Left hindlimb (tissue), 1 donor: ENCODE measurements at regions not wholly inside any gene's neighbourhood (a gene's known extent, or its start where the extent isn't known, plus 50 kb on each side); places are given as distances from the start of the nearest gene placed in this dataset.
"Not testable (repeated sequence)": the region's sequence is repeated elsewhere in the genome, so short reads cannot be mapped to it uniquely, and the experiment has no call there.

Source experiments
- DNase-seq: peaks from one replicate; pipeline ENCODE4 v3.0.0-alpha.2; 2018

- no peak for DNase-seq
Measured at GRCh38 chr2:53610260-53610659, 157.3 kb upstream of the CHAC2 start.

GRCh38 chr2:53609551-53609950 lies 158.1 kb upstream of the CHAC2 start:
- DNase-seq, result no peak

GRCh38 chr2:53608293-53608692 lies 159.3 kb upstream of the CHAC2 start:
- no peak for DNase-seq

DNA sequence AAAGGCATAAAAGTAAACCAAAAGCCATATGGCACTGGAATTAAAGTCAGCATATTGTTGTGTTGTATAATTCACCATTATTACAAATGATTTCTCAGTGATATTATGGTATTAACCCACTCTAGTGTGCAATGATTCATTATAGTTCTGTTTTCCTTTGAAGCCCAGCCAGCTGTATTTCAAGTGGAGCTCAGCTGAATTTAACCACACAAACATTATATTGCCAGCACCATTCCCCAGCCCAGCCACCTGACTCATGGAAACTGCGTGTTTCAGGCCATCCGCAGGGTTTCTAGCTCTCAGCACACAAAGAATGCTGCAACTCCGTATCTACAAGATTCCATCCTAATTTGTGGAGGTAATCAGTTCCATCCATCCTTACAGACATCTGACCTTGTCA lies 166.8 kb upstream of the CHAC2 start:
- DNase-seq, result no peak

DNA sequence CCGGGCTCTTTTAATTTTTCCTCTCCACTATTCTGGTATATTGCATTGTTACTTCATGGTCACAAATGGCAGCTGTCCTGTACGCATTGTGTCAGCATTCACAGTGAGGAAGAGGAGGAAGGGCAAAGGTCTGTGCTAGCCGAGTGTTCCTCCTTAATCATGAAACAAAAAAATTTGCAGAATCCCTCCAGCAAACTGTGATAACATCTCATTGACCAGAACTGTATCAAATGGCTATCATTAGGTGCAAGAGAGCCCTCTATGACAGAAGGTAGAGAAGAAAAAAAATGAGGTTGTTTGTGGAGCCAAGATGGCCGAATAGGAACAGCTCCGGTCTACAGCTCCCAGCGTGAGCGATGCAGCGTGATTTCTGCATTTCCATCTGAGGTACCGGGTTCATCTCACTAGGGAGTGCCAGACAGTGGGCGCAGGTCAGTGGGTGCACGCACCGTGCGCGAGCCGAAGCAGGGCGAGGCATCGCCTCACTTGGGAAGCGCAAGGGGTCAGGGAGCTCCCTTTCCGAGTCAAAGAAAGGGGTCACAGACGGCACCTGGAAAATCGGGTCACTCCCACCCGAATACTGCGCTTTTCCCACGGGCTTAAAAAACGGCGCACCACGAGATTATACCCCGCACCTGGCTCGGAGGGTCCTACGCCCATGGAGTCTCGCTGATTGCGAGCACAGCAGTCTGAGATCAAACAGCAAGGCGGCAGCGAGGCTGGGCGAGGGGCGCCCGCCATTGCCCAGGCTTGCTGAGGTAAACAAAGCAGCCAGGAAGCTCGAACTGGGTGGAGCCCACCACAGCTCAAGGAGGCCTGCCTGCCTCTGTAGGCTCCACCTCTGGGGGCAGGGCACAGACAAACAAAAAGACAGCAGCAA lies 180.6 kb upstream of the CHAC2 start:
- DNase-seq, result not testable (repeated sequence)

DNA sequence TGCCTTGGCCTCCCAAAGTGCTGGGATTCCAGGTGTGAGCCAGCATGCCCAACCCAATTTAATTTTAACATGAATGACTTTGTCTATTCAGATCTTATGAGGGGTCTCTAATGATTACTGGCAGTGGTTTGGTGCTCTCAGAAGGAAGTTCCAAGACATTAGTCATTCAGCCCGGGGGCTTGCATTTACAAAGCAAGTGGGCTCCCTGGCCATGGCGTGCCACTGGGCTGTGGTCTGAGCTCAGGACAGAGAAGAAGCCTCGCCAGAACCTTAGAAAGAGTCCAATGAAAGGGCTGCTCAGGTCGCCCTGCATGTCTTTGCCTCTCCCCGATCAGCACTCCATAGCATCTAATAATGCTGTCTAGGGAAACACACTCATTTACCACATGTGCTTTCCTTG lies 182.6 kb upstream of the CHAC2 start:
- DNase-seq, result no peak

DNA sequence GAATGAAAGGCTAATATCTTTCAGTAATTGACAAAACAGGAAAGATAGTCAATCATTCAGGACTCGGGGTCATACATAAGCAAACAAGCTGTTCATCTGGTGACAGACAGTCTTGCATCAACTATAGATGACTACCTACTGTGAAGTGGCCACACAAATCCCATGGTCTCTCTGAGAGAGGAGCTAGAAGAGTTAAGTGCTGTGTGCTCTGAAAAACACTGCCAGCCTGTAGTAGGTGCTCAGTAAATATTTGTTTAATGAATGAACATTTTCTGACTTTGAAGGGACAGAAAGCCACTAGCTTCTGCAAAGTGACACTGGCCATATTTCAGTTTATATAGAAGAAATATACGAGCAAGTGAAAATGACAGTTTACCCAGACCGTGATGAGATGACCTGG lies 184.0 kb upstream of the CHAC2 start:
- no peak for DNase-seq

GRCh38 chr2:53582556-53582955 lies 185.0 kb upstream of the CHAC2 start:
- no peak for DNase-seq

DNA sequence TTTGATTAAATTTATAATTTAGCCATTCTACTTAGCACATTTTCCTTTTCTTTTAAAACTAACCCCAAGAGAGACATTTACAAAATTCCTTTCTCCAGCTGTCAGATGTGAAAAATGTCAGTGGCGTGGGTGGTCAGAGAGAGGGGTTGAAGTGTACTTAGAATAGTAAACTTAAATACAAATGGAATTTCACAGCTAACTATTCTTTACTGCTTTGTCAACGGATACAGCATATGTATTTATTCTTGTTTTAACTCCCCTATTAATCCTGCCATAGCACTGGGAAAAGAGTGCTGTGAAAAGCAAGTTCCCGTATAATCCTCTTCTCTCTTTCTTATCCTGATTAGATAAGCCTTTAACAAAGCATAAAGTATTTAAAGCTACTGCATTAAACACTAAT lies 191.4 kb upstream of the CHAC2 start:
- no peak for DNase-seq

GRCh38 chr2:53575721-53576124 lies 191.9 kb upstream of the CHAC2 start:
- no peak for DNase-seq

DNA sequence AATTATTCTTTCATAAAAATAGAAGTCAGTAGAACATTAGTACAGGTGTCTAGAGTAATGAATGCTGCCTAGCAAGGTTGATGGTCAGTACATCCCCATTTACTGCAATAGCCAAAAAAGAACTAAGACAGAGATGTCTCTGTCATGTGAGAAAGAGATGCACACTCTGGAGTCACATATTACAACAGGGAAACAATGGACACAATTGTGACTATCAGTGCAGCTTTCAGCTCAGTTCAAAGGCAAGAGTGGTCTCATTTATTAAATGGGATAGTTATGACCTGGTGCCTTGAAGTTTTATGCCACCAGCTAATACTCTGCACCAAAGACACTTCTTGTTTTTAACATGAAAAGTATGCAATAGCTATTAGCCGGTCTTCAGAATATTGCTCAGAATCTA lies 194.9 kb upstream of the CHAC2 start:
- no peak for DNase-seq

DNA sequence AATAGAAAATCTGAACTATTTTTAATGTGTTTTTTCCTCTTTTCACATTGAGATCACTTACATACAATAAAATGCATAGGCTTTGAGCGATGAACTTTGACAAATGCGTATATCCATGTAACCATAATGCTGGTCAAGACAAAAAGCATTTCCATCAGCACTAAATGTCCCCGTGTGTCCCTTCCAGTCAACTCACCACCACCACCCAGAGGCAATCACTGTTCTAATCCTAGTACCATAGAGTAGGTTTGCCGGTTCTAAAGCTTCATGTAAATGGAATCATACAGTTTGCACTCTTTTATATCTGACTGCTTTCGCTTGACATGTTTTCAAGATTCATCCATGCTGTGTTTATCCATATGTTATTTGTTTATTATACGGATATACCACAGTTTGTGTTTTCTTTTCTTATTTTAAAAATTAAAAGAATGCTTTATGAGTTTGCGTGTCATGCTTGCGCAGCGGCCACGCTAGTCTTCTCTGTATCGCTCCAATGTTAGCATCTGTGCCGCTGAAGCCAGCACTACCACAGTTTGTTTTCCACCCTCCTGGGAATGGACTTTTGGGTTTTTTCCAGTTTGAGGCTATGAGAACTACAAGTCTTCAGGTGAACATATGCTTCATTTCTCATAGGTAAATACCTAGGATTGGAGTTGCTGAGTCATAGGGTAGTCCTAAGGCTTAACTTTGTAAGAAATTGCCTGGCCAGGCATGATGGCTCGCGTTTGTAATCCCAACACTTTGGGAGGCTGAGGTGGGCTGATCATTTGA lies 197.5 kb upstream of the CHAC2 start:
- no peak for DNase-seq

- DNase-seq, result no peak
Measured at GRCh38 chr2:53568469-53568868, 199.1 kb upstream of the CHAC2 start.

DNA sequence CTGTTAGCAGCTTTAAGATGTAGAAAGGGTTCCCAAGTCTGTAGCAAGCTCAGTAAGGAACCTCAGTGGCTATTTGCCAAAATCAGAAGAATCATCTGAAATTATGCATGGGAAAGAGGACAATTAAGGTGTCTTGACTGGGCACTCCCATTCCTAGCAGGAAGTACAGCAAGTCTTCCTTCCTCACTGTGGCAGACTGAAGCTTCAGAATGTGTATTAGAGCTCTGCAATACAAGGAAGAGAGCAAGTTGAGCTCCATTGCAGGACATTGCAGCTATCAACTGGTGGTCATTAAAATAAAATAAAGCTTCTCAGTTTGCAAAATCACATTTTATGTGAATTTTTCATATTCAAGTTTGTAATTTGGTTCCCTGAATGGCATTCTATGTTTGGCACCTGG lies 200.5 kb upstream of the CHAC2 start:
- DNase-seq, result no peak

DNA sequence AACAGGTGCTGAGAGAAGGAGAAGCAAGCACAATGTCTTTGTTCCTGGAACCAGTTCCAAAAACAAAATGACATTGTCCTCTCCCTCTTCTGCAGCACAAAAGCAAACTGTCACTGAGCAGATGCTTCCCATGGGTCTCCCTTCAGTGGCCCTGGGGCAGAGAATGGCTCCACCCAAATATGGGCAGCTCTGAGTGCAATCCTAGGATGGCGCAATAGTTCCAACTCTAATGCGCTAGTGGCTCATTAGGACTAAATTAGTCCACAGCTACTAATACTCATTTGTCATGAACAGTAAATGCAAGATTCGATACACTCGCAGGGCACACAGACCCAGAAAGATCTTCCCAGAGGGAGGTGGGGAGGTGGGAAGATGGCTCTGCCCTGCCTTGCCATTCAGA lies 205.2 kb upstream of the CHAC2 start:
- no peak for DNase-seq

- DNase-seq, result no peak
Measured at GRCh38 chr2:53561155-53561554, 206.4 kb upstream of the CHAC2 start.

GRCh38 chr2:53559302-53559966 lies 208.2 kb upstream of the CHAC2 start:
- no peak for DNase-seq

GRCh38 chr2:53558867-53559266 lies 208.7 kb upstream of the CHAC2 start:
- DNase-seq, result no peak

DNA sequence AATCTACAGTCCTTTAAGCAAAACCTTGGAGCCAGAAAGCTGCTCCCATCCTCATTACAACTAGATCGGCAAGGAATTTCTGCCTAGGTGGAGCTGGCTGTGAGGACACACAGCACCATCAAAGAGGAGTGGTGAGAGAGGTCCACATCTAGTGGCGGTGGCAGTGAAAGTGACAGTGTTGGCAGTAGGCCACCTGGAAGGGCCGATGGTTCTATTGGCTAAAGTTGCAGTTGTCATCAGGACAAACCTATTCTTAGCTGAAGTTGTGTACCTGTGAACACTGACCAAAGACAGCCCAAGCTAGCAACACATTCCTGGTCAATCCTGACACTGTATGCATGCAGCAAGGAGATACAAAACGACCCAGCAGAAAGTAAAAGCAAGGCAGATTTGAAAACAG lies 218.1 kb upstream of the CHAC2 start:
- no peak for DNase-seq

- no peak for DNase-seq
Measured at GRCh38 chr2:53545604-53546003, 222.0 kb upstream of the CHAC2 start.

DNA sequence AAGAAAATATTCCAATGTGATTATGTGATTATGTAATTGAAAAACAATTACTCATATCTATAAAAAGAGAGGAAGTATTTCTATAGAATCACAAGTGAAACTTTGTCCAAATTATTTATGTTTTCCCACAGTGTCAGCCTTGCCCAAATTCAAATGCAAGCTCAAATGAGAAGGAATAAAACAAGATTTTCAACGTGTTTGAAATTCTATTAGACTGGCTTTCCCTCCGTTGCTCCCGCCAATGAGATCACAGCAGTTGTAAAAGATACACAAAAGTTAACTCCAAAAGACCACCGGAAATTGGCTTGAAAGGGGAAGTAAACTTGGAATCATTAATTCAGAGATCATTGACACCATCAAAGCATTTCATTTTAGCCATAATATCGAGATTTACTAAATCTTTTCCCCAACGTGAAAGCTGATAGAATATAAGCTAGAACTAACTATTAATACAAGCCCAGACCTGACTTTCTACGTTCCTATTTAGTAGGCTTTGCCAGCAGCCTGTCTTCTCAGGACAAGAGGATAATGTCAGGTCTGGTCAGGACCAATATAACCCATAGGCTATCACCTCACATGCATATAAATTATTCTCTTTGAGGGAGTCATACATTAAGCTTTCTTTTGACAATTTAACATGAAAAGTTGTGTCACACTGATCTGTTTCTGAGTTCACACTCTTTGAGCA lies 222.6 kb upstream of the CHAC2 start:
- DNase-seq, result no peak

DNA sequence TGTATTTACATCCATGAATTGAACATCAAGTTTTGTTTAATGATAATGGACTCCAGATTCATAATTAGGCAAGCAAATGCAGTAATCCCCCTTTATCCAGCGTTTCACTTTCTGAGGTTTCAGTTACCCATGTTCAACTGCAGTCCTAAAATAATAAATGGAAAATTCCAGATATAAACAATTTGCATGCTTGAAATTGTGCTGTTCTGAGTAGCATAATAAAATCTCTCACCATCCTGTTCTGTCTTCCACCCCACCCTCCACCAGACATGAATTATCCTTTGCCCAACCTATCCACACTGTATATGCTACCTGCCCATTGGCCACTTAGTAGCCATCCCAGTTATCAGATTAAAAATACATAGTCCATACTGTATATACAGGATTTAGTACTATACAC lies 224.5 kb upstream of the CHAC2 start:
- DNase-seq, result no peak
